Fibroblast of pulmonary artery (primary cell): ENCODE measurements at regions not wholly inside any gene's neighbourhood (a gene's known extent, or its start where the extent isn't known, plus 50 kb on each side); places are given as distances from the start of the nearest gene placed in this dataset.
A peak's percentile ranks its signal among the peaks of the same experiment; 100 is the strongest.

Source experiments
- DNase-seq: peaks from one replicate; pipeline ENCODE4 v3.0.0-alpha.2; 2010; ENCODE audit warnings: low read depth
- H3K4me3 ChIP-seq: replicated peaks from 2 replicates; pipeline ENCODE4 v1.5.1; 2011; ENCODE audit warnings: low read depth, mild to moderate bottlenecking, control low read depth, low read length, moderate library complexity
- TF ChIP-seq, protein P1 (sequence below): IDR thresholded peaks from 2 replicates; pipeline ENCODE4 v1.5.1; 2011; ENCODE audit warnings: mild to moderate bottlenecking, control low read depth, low read length, inconsistent platforms; ENCODE audit errors: missing control alignments

DNA sequence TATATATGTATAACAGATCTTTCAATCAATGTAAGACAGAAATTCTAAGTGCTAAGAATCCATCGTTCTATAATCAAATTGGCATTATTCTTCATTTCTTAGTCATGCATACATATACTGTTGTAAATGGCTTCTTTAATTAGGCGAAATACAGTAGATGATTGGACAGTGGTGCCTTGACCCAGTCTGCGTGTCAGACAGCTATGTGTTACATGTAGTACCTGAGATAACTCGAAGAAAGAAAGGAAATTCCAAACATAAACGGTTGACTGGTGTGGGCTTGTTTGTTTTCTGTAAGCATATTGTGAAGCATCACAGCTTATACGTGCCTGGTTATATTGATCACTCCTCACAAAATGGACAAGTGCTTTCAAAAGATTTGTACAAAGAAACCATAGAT, 210.5 kb downstream of the ETNK1 start:
- no peak overlapping the region for H3K4me3 ChIP-seq
- DNase-seq = no peak
- TF ChIP-seq, protein P1, sequence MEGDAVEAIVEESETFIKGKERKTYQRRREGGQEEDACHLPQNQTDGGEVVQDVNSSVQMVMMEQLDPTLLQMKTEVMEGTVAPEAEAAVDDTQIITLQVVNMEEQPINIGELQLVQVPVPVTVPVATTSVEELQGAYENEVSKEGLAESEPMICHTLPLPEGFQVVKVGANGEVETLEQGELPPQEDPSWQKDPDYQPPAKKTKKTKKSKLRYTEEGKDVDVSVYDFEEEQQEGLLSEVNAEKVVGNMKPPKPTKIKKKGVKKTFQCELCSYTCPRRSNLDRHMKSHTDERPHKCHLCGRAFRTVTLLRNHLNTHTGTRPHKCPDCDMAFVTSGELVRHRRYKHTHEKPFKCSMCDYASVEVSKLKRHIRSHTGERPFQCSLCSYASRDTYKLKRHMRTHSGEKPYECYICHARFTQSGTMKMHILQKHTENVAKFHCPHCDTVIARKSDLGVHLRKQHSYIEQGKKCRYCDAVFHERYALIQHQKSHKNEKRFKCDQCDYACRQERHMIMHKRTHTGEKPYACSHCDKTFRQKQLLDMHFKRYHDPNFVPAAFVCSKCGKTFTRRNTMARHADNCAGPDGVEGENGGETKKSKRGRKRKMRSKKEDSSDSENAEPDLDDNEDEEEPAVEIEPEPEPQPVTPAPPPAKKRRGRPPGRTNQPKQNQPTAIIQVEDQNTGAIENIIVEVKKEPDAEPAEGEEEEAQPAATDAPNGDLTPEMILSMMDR = no peak

DNA sequence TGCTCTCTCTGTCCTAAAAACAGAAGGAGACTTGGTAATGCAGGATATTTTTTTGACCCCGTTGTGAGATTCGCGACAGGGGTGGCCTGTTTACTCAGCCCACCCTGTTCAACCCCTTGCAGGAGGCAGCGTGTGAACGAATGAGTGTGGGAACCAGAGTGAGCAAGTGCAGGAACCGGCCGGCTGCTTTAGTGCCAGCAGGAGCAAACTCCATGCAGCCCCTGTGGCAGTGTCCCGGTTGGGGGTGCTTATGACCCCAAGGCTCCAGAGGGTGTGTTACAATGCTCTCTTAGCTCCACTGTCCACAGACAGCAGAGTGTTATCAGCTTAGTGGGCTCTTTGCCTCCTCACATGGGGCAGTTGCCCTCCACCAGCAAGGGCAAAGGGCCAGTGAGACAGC, 225.2 kb downstream of the ETNK1 start:
- no peak overlapping the region for H3K4me3 ChIP-seq
- TF ChIP-seq, protein P1 = no peak
- no peak for DNase-seq

DNA sequence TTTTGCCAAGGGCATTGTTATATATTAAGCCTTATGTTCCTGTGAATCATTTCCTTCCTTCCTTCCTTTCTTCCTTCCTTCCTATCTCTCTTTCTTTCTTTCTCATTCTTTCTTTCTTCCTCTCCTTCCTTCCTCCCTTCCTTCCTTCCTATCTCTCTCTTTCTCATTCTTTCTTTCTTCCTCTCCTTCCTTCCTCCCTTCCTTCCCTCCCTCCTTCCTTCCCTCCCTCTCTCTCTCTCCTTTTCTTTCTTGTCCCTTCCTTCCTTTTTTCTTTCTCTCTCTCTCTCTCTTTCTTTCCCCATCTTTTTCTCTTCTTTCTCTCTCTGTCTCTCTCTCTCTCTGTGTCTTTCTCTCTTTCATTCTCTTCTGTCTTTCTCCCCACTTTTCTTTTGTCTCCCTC, 226.6 kb downstream of the ETNK1 start:
- TF ChIP-seq, protein P1 = no peak
- DNase-seq = no peak
- no peak overlapping the region for H3K4me3 ChIP-seq

DNA sequence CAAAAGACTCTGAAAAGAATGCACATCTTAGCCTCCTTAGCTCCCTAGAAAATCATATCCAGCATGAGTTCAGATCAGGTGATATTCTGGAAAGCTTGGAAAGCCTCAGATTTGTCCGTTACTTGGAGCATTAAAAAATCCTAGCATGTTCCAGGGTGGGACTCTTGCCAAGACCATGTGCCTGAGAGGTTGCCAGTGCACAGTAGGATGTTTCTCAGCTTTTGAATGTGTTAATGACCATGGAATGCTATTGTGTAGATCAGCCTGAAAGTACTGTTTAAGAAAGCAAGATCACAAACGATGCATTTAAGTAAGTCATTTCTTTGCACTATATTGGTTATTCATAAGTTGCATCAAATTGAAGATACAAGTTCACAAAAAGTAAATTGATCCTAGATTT, 230.5 kb downstream of the ETNK1 start:
- no peak for DNase-seq
- H3K4me3 ChIP-seq = no peak overlapping the region
- TF ChIP-seq, protein P1 = no peak

DNA sequence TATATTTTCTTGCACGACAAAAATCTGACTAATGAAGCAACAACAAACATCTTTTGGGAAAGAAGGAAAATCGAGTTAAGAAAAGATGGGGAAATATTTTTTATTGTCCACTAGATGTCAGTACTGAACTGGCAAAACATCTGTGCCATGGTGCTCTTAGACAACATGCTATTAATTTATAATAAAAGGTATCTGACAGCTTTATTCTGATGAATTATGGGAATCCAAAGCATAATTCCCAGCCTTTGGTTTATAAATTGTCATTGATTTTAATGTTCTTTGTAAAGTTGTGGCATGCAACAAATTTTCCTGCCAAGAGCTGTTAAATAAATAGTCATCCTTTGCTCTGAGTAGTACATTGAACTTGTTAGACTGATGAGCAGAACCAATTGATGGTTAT, 231.2 kb downstream of the ETNK1 start:
- TF ChIP-seq, protein P1 = peak; percentile 57
- no peak overlapping the region for H3K4me3 ChIP-seq
- peak; percentile 62 for DNase-seq

DNA sequence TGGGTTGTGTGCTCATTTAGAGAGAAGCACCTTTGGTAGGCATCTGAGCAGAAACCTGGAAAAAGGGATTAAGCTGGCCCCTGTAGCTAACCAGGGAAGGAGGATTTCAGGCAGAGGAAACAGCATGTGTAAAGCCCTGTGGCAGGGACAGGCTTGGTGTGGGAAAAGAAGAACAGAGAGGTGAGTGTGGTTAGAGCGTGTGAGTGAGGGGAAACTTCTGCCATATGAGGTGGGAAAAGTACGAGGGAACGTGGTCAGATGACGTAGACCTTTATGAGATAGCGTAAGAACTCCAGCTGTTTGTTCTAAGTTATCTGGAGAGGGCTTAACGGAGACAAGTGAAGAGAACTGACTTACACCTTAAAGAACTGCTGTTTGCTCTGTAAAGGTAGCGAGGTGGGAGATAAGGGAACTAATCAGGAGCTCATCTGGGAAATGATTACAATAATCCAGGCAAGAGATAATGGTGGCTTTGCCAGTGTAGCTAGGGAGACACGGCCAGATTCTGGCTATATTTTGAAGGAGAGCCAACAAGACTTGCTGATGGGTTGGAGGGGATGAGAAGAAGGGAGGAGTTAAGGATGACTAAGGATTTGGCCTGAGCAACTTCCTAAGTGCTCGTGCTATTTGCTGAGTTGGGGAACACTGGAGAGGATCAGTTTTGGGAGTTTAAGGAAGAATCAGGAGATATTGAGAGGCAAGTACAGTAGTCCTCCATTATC, 234.0 kb downstream of the ETNK1 start:
- DNase-seq = peak; percentile 53
- no peak overlapping the region for H3K4me3 ChIP-seq
- TF ChIP-seq, protein P1 = no peak

DNA sequence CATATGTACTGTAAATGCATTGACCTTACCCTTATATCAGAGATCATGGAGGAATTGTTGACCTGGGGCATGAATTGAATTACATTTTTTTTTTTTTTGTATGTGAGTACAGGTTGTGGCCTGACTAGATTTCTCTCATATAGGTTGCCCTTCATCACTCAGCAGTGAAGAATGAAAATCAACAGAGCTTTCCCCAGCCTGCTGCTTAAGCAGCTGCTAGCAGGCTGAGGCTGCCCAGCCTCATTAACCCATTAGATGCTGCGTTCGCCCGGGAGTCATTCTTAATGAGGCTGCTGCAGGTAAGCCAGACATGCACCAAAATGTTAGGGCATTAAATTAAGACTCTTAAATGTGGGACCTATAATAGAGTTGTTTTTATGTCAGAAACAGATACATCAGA, 236.0 kb downstream of the ETNK1 start:
- no peak for DNase-seq
- no peak overlapping the region for H3K4me3 ChIP-seq
- TF ChIP-seq, protein P1 = no peak
